GOT3 (cell line): ENCODE measurements at regions not wholly inside any gene's neighbourhood (a gene's known extent, or its start where the extent isn't known, plus 50 kb on each side); places are given as distances from the start of the nearest gene placed in this dataset.
"Not testable (repeated sequence)": the region's sequence is repeated elsewhere in the genome, so short reads cannot be mapped to it uniquely, and the experiment has no call there.

Experiments
- DNase-seq: peaks from one replicate; lab custom pipeline; 2025; ENCODE audit warnings: mixed read lengths; lab: John Stamatoyannopoulos, UW

DNA sequence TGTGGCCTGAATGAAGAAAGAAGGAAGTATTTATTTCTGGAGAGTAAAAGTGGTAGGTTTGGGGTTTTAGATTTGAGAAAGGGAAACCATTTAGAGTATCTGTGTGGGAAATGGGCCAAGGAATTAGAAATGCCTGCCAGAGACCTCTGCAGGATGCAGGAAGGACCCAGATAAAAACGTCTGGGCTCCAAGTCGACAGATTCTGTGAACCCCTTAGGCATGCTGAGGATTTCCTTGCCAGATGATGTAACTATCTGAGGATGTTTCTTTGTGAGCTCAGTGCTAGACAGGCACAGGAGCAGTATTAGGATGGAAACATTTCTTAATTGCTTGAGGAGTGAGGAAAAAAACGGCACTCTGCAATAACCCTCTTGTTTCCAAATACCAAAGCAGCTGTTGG is 251.8 kb upstream of the DMRT1 start:
- DNase-seq, result no peak

- DNase-seq, result no peak
Measured at GRCh38 chr9:591292-591691, 250.2 kb upstream of the DMRT1 start.

DNA sequence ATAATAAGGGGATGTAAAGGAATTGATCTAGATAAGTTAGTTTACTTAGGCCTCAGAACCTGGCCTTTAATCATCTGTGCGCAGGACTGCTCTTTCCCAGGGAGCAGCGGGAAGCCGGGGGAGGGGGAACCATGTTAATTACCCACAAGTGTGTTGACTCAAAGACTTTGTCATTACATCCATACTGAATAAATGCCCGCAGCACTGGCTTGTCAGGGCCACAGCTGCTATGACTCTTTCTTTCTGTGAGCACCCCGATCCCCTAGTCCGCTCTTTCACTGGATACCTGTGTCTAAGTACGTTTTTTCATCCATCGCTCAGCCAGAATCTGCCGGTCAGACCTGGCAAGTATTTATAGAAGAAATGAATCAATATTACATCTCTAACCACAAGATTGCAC is 249.3 kb upstream of the DMRT1 start:
- no peak for DNase-seq

DNA sequence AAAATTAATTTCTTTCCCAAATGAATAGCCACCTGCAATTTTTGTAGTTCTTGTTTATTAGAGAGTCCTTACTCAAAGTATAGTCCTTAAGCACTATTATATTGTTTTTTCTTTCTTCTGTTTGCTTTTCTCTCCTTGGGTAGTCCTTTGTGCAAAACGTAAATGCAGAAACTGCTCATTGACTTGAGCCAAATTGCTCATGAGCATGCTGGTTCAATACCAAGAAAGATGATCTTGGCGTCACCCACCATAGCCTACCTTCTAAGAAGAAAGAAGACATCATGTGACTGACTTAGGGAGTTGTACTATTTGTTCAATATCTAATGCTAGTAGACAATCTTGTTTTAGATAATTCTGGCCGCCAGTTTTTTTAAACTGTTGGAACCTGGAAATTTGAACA is 248.8 kb upstream of the DMRT1 start:
- DNase-seq, result no peak

- no peak for DNase-seq
Measured at GRCh38 chr9:593809-594208, 247.7 kb upstream of the DMRT1 start.

DNA sequence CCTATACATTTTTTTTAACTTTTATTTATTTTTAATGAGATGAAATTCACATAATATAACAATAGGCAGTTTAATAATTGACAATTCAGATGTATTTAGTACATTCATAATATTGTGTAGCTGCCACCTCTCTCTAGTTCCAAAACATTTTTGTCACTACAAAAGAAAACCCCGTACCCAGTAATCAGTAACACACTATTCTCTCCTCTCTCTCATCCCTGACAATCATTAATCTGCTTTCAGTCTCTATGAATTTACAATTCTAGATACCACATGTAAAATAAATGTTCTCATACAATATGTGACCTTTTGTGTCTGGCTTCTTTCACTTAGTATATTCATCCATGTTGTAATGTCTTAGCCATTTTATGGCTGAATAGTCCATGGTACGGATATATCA is 244.8 kb upstream of the DMRT1 start:
- no peak for DNase-seq

- no peak for DNase-seq
Measured at GRCh38 chr9:600006-600405, 241.5 kb upstream of the DMRT1 start.

GRCh38 chr9:602716-603115 is 238.8 kb upstream of the DMRT1 start:
- DNase-seq, result no peak

- DNase-seq, result no peak
Measured at GRCh38 chr9:603126-603525, 238.4 kb upstream of the DMRT1 start.

- DNase-seq, result no peak
Measured at GRCh38 chr9:607417-607816, 234.1 kb upstream of the DMRT1 start.

DNA sequence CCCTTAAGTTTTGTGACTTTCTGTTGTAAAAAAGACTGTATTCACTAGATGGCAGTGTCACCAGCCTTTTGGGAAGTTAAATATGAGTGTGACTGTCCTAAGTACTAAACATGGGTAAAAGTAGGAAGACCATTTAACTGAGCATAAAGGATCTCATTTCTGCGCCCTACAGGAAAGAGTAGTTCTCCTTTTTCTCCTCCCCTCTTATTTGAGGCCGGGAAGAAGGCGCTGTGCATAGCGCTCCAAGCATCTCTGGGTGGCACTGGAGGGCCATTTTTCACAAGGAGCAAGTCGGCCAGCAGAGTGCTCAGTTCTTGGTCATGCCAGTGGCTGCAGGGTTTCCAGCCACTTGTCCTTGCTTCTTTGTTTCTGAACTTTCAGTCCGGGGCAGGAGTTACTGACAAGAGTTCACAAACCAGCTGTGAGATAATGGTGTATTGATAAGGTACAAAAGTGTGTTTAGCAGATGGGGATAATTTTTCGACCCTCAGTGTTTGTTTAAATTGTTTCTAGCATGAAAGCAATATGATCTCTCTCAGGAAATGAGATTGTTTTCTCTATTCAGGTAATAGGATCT is 227.6 kb upstream of the DMRT1 start:
- no peak for DNase-seq

GRCh38 chr9:614431-614830 is 227.1 kb upstream of the DMRT1 start:
- DNase-seq, result no peak

GRCh38 chr9:615756-616155 is 225.7 kb upstream of the DMRT1 start:
- DNase-seq, result no peak

DNA sequence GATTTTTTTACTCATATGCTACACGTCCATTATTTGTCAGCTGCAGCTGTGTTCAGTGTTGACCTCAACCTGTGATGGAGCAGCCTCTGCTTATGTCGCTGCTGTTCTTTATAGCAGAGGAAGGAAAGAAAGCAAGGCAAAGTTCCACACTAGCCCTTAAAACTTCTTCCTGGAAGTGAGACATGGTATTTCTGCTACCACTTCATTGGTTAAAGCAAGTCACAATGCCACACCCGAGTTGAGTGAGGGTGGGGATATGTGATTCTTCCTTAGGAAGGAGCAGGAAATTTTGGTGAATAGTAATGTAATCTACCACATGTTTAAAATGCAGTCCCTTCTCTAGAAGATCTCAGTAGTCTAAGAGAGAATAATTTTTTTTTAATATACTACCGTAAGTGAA is 224.8 kb upstream of the DMRT1 start:
- no peak for DNase-seq

DNA sequence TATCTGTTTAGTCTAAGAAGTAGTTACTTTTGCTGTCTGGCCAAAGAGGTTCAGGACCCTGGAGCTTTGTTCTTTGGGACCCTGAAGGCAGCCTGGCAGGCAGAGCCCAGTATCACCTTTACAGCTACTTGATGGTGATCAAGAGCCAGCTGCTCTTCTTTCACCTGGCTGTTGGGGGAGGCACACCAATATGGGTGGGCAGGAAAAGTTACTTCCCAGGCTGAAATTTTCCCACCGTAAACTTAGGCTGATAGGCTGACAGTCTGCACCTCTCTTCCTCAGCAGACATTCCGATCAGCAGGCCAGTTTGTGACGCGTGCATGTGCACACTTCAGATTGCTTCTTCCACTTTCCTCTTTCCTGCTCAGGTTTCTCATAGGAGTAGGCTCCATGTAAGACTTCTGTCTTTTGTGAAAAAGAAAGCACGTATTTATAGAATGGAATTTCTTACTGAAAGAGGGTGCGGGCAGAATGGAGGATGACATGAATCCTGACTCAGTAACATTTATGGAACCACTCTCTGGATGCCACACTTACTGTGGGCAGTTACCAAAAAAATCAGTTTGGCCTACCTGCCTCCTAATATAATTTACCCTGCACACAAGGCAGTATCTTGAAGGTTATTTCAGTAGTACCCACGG is 223.9 kb upstream of the DMRT1 start:
- no peak for DNase-seq

DNA sequence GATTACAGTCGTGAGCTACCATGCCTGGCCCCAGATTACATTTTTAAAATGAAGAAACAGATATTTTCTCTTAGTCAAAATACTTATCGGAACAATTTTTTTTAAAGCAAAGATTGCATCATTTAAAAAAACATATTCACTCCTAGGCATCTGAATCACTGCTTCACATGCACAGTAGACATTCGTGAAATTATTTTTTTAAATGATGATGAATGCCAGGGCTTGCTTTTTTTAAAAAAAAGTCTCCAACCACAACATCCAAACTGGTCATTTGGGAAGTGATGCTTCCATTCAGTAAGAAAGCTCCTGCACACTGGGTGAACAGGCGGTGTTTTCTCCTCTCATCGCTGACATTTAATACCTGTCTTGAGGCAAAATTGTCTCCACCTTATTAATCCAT is 223.0 kb upstream of the DMRT1 start:
- DNase-seq, result no peak

GRCh38 chr9:621201-621855 is 220.2 kb upstream of the DMRT1 start:
- DNase-seq, result no peak

GRCh38 chr9:624935-625500 is 216.5 kb upstream of the DMRT1 start:
- no peak for DNase-seq

DNA sequence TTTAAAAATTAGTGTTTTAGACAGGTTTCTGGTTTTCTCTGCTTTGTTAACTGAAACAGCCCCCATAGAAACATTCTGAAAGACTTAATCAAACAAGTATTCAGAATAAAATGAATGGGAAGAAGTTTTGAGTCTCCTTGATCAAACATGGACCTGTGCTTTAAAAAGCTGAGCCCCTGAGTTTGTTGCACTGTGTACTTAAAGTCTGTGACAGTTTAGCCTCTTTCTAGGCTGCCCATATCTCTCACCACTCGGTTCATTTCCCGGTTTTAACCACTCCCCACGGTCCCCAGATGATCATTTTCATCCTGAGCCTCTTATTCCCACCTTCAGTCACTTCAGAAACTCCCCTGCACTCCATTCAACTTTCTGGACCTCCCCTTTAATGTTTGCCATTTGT is 215.9 kb upstream of the DMRT1 start:
- no peak for DNase-seq

GRCh38 chr9:626114-626513 is 215.4 kb upstream of the DMRT1 start:
- DNase-seq, result not testable (repeated sequence)

DNA sequence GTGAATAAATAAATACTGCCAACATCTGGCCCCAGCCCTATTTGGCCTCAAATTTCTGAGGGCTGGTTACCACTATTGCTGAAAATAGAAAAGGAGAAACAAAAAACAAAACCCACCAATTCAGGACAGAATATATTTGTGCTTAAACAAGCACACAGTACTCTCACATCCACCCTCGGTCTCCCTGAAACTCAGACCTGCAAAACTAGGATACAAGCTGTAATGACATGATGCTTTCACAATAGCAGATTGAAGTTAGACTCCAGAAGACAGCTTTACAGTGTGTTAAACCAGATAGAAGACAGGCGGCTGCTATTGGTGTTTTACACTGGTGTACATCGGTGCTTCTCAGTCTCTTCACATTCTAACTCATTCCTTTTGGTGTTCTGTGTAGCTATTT is 214.9 kb upstream of the DMRT1 start:
- DNase-seq, result no peak

- no peak for DNase-seq
Measured at GRCh38 chr9:627336-627970, 214.0 kb upstream of the DMRT1 start.

GRCh38 chr9:629146-629545 is 212.4 kb upstream of the DMRT1 start:
- no peak for DNase-seq
